ENCODE measurements at regions not wholly inside any gene's neighbourhood (a gene's known extent, or its start where the extent isn't known, plus 50 kb on each side); places are given as distances from the start of the nearest gene placed in this dataset.
A peak's percentile ranks its signal among the peaks of the same experiment; 100 is the strongest.

GRCh38 chr18:8980496-8980895 is 122.0 kb upstream of the NDUFV2 start:
- H3K36me3 ChIP-seq, result no peaks in the 10 kb centered on the region
- TF ChIP-seq, protein P1, sequence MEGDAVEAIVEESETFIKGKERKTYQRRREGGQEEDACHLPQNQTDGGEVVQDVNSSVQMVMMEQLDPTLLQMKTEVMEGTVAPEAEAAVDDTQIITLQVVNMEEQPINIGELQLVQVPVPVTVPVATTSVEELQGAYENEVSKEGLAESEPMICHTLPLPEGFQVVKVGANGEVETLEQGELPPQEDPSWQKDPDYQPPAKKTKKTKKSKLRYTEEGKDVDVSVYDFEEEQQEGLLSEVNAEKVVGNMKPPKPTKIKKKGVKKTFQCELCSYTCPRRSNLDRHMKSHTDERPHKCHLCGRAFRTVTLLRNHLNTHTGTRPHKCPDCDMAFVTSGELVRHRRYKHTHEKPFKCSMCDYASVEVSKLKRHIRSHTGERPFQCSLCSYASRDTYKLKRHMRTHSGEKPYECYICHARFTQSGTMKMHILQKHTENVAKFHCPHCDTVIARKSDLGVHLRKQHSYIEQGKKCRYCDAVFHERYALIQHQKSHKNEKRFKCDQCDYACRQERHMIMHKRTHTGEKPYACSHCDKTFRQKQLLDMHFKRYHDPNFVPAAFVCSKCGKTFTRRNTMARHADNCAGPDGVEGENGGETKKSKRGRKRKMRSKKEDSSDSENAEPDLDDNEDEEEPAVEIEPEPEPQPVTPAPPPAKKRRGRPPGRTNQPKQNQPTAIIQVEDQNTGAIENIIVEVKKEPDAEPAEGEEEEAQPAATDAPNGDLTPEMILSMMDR (IDR thresholded peaks at IDR 0.05; ENCODE audit: low read depth, low read length), result no peak
- no peaks in the 10 kb centered on the region for H3K9me3 ChIP-seq (ENCODE audit: severe bottlenecking)
- no peaks in the 10 kb centered on the region for H3K27me3 ChIP-seq (ENCODE audit: insufficient read depth, low read depth, severe bottlenecking)
- DNase-seq, result no peak
- H3K27ac ChIP-seq, result no peak overlapping the region
- H3K4me3 ChIP-seq (ENCODE audit: low read depth, low read length), result no peak overlapping the region

- Histone ChIP-seq H3K27ac (no peak overlapping the region), H3K27me3 (ENCODE audit: insufficient read depth, low read depth, severe bottlenecking) (no peaks in the 10 kb centered on the region), H3K36me3 (no peaks in the 10 kb centered on the region), H3K4me3 (ENCODE audit: low read depth, low read length) (no peak overlapping the region), H3K9me3 (ENCODE audit: severe bottlenecking) (no peaks in the 10 kb centered on the region)
- TF ChIP-seq, protein P1 (IDR thresholded peaks at IDR 0.05; ENCODE audit: low read depth, low read length), result no peak
- DNase-seq, result no peak
Measured at GRCh38 chr18:8980918-8981317, 121.6 kb upstream of the NDUFV2 start.

DNA sequence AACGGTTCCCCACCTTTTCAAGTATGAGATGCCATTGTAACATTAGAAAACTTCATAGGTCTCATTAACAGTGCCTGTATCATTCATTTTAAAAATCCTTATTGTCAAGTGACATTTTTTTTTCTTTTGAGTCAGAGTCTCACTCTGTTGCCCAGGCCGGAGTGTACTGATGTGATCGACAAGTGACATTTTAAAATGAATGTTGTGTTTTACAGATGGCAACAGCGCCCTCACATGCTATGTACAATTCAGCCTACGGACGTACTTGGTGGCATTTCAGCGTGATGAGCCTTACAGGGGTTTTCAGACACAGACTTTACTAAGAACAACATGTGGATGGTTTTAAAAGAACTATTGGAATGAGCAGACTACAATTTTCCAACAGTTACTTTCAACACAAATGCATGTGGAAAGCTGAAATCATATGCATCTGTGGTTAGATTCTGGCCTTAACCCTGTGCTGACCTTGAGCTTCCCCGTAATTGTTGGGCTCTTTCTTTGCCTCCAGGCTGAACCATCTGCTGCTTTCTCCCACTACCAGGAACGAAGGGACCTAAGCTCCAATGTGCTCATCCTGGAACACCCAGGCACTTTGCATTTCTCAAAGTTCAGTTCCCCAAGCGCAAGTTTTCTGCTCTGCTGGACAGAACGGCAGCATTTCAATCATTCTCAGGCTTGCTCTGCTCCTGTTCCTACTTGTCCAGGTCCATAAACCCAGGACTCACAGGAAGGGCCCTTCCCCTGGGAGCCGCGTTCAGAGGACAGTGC is 119.9 kb upstream of the NDUFV2 start:
- Histone ChIP-seq H3K4me3 (ENCODE audit: low read depth, low read length) (no peak overlapping the region), H3K27ac (peak overlapping the region; percentile 67)
- DNase-seq, result peak; percentile 68

DNA sequence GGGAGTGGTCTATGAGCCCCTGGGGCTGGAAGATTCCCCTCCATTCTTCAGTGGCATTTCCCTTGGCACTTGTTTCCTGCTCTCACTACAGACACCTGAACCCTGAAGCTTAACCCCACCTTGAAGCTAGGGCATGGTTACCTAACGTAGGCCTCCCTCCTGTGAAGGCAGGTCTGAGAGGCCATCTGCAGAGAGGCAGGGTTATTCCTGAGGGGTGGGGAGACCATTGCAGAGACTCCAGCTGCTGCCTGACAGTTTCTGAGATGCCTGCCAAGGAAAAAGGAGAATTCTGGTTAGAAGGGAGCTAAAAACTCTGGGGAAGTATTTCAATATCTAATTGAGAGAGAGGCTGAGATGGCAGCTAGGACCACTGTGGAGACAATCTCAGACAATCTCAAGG is 119.3 kb upstream of the NDUFV2 start:
- H3K4me3 ChIP-seq (ENCODE audit: low read depth, low read length), result no peak overlapping the region
- DNase-seq, result no peak
- no peaks in the 10 kb centered on the region for H3K9me3 ChIP-seq (ENCODE audit: severe bottlenecking)
- no peaks in the 10 kb centered on the region for H3K27me3 ChIP-seq (ENCODE audit: insufficient read depth, low read depth, severe bottlenecking)
- peak overlapping the region; percentile 67 for H3K27ac ChIP-seq
- TF ChIP-seq, protein P1 (IDR thresholded peaks at IDR 0.05; ENCODE audit: low read depth, low read length), result no peak
- H3K36me3 ChIP-seq, result no peaks in the 10 kb centered on the region

More for the DNA sequence above, 119.9 kb upstream of the NDUFV2 start:
- H3K27me3 ChIP-seq (ENCODE audit: insufficient read depth, low read depth, severe bottlenecking), result no peaks in the 10 kb centered on the region
- H3K9me3 ChIP-seq (ENCODE audit: severe bottlenecking), result no peaks in the 10 kb centered on the region
- H3K36me3 ChIP-seq, result no peaks in the 10 kb centered on the region
- TF ChIP-seq, protein P1 (IDR thresholded peaks at IDR 0.05; ENCODE audit: low read depth, low read length), result peak; percentile 62

DNA sequence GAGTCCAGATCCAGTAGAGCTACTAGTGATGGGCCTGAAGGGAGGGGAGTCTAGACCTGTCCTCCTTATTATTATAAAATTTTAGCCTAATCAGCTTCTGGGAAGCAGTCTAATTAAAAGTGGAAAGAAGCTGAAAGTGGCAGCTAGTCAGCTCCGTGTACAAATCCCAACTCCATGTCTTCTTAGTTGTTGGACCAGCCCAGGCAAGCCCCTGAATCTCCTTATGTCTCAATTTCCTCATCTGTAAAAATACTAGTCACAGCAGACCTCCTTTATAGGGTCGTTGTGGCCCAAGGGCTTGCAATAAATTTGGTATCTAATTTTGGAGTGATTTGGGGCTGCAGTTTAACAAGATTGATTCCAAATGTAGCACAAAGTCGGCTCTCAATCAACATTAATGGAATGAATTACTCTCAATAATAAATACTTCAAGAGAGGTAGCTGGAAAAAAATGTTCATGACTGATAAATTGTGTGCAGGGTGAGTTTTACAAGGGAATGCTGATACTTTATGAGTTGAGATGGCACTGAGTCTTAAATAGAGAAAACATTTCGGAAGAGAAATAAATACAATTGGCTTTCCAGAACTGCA is 118.3 kb upstream of the NDUFV2 start:
- H3K4me3 ChIP-seq (ENCODE audit: low read depth, low read length), result no peak overlapping the region
- no peaks in the 10 kb centered on the region for H3K36me3 ChIP-seq
- no peaks in the 10 kb centered on the region for H3K27me3 ChIP-seq (ENCODE audit: insufficient read depth, low read depth, severe bottlenecking)
- H3K9me3 ChIP-seq (ENCODE audit: severe bottlenecking), result no peaks in the 10 kb centered on the region
- peak; percentile 20 for DNase-seq
- peak overlapping the region; percentile 67 for H3K27ac ChIP-seq
- TF ChIP-seq, protein P1 (IDR thresholded peaks at IDR 0.05; ENCODE audit: low read depth, low read length), result no peak
